Psoas muscle (tissue), 7 donors: ENCODE measurements at regions not wholly inside any gene's neighbourhood (a gene's known extent, or its start where the extent isn't known, plus 50 kb on each side); places are given as distances from the start of the nearest gene placed in this dataset.

Experiments used
- ATAC-seq, 4 donors: fragments of 200-7000 bp; cut with Tn5 transposase; one replicate each; pipeline ENCODE4 v1.9.1; 2020; ENCODE audit warnings: moderate library complexity in 3 of 4, mild to moderate bottlenecking in 2 of 4
- DNase-seq, 2 donors: peaks; one replicate each; pipeline ENCODE4 v3.0.0-alpha.2; 2020
- H3K27ac ChIP-seq: fragments of 200-600 bp; one replicate; pipeline ENCODE4 v1.8.0; 2022
- H3K27me3 ChIP-seq, 3 donors: fragments of 200-600 bp in 1 of 3; one replicate each; pipeline versions ENCODE4 v1.6.1 to v1.8.0; 2013 to 2022; ENCODE audit warnings: low read length in 2 of 3, mild to moderate bottlenecking in 2 of 3, moderate library complexity in 1 of 3; ENCODE audit not compliant: insufficient read depth in 3 of 3
- H3K36me3 ChIP-seq, 2 donors: fragments of 200-600 bp in 1 of 2; one replicate each; pipeline versions ENCODE4 v1.6.1 to v1.8.0; 2013 to 2022; ENCODE audit warnings: low read depth in 1 of 2, mild to moderate bottlenecking in 1 of 2, moderate library complexity in 1 of 2; ENCODE audit not compliant: insufficient read depth in 1 of 2
- H3K4me1 ChIP-seq: fragments of 200-600 bp; one replicate; pipeline ENCODE4 v1.8.0; 2022
- H3K4me3 ChIP-seq: fragments of 200-600 bp; one replicate; pipeline ENCODE4 v1.8.0; 2022; ENCODE audit warnings: mild to moderate bottlenecking
- H3K9me3 ChIP-seq: fragments of 200-600 bp; one replicate; pipeline ENCODE4 v1.8.0; 2022
- CTCF ChIP-seq: fragments of 200-600 bp; IDR thresholded peaks from one replicate; pipeline ENCODE4 v1.8.0; 2022; ENCODE audit warnings: antibody characterized with exemption
- WGBS, 3 donors: extraction: QIAGEN DNeasy Blood & Tissue Kit; methylation state at CpG; one replicate each; pipeline versions ENCODE4 v1.1.6 to v1.1.7; 2013; 5-methylcytosine and 5-hydroxymethylcytosine counted together
- intact Hi-C, 2 donors: fragments of 100-400 bp; cut with DNase I; formaldehyde crosslinking; loops; one replicate each; pipeline versions ENCODE4 v1.11.0 to v1.14.2; 2022
- donor health status: healthy with polysubstance abuse.
- donor health status: DM: no; HTN: no; CAD: no; lungs with moderate emphysema.
- donor health status: Bipolar disorder and iron deficiency.
- donor health status: healthy.
- donor health status: DM: yes; HTN: yes; CAD: no.
- donor health status: DM: no; HTN: no; CAD: no.
- donor health status: DM: yes; HTN: yes; CAD: no.

- intact Hi-C loops, result no loop called here
- 51 to 56% (median 54%) methylated on average over 2 of the region's 2 CpGs for WGBS, 3 donors
- H3K9me3 ChIP-seq, result no peaks in the 10 kb centered on the region
- H3K27ac ChIP-seq, result no peak overlapping the region
- H3K4me1 ChIP-seq, result no peaks in the 10 kb centered on the region
- H3K4me3 ChIP-seq, result no peak overlapping the region
- TF ChIP-seq CTCF, result no peak
- DNase-seq (no peak), ATAC-seq (no peak)
- no peaks in the 10 kb centered on the region for H3K36me3 ChIP-seq
- H3K27me3 ChIP-seq, result no peaks in the 10 kb centered on the region
These were observed 77.8 kb upstream of the MGAT4C start for GRCh38 chr12:86333955-86334522.

GRCh38 chr12:86331457-86331856 lies 75.3 kb upstream of the MGAT4C start:
- no peaks in the 10 kb centered on the region for H3K4me1 ChIP-seq
- no peak overlapping the region for H3K27ac ChIP-seq
- WGBS, 3 donors, result 16 to 38% (median 31%) methylated on average over 2 of the region's 2 CpGs
- TF ChIP-seq CTCF, result no peak
- H3K36me3 ChIP-seq, result no peaks in the 10 kb centered on the region
- no peak for ATAC-seq
- no peaks in the 10 kb centered on the region for H3K27me3 ChIP-seq
- DNase-seq, result no peak
- H3K9me3 ChIP-seq, result no peaks in the 10 kb centered on the region
- intact Hi-C loops, result no loop called here
- H3K4me3 ChIP-seq, result no peak overlapping the region

GRCh38 chr12:86331012-86331411 lies 74.8 kb upstream of the MGAT4C start:
- H3K4me1 ChIP-seq, result no peaks in the 10 kb centered on the region
- intact Hi-C loops, result no loop called here
- H3K36me3 ChIP-seq, result no peaks in the 10 kb centered on the region
- WGBS, 3 donors, result 59 to 67% (median 66%) methylated on average over 4 of the region's 4 CpGs
- no peaks in the 10 kb centered on the region for H3K27me3 ChIP-seq
- H3K4me3 ChIP-seq, result no peak overlapping the region
- DNase-seq (no peak), ATAC-seq (no peak)
- H3K9me3 ChIP-seq, result no peaks in the 10 kb centered on the region
- no peak overlapping the region for H3K27ac ChIP-seq
- TF ChIP-seq CTCF, result no peak

- ATAC-seq, result no peak
These were observed 56.0 kb upstream of the MGAT4C start for GRCh38 chr12:86312232-86312631.

More at GRCh38 chr12:86312232-86312631, 56.0 kb upstream of the MGAT4C start:
- H3K4me3 ChIP-seq, result no peak overlapping the region
- no peaks in the 10 kb centered on the region for H3K27me3 ChIP-seq
- H3K36me3 ChIP-seq, result no peaks in the 10 kb centered on the region
- intact Hi-C loops, result no loop called here
- no peak for TF ChIP-seq CTCF
- no peak for DNase-seq
- H3K4me1 ChIP-seq, result no peaks in the 10 kb centered on the region
- 81 to 84% (median 83%) methylated on average over 4 of the region's 4 CpGs for WGBS, 3 donors
- H3K9me3 ChIP-seq, result no peaks in the 10 kb centered on the region
- H3K27ac ChIP-seq, result no peak overlapping the region
